ENCODE measurements at regions not wholly inside any gene's neighbourhood (a gene's known extent, or its start where the extent isn't known, plus 50 kb on each side); places are given as distances from the start of the nearest gene placed in this dataset.

- TF ChIP-seq TARDBP (IDR thresholded peaks at IDR 0.05): no peak
- TF ChIP-seq SUZ12 (IDR thresholded peaks at IDR 0.05): no peak
- no peak for TF ChIP-seq SP1 (IDR thresholded peaks at IDR 0.05)
- ChIA-PET POLR2A (no interaction called here), CTCF (no interaction called here)
- DNase-seq (ENCODE audit: extremely low spot score): no peak
Observed at GRCh38 chr4:185088899-185089298, 54.2 kb upstream of the SLC25A4 start.

DNA sequence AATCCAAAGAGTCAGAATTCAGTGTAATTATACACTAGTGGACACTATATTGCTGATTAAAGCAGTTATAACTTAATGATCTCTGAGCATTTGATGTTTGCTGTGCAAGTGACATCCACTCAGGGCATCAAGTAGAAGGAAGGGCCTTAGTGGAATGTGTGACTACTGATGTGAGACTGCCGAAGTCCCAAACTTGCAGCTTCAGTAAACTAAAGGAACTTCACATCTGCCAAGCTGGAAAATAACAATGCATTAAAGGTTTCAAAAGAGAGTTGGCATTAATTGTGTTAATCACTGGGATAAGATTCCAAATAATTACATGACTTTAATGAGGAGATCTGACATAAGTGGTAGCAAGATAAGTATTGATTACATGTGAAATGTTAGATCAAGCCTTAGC is 52.5 kb upstream of the SLC25A4 start:
- no peak for DNase-seq (ENCODE audit: extremely low spot score)
- ChIA-PET CTCF (interaction anchor here (0.6 to 1.2 kb wide), 2 partner anchors 12 to 14 kb away, joined by 3 read pairs; no protein-coding TSS in a partner anchor), POLR2A (interaction anchor here (1.6 kb wide), 2 partner anchors 25 to 51 kb away, joined by 4 read pairs; no protein-coding TSS in a partner anchor)
- TF ChIP-seq SP1 (IDR thresholded peaks at IDR 0.05) (no peak), HDGF (IDR thresholded peaks at IDR 0.05; ENCODE audit: borderline replicate concordance) (no peak), CTBP1 (IDR thresholded peaks at IDR 0.05; ENCODE audit: borderline replicate concordance) (no peak)

DNA sequence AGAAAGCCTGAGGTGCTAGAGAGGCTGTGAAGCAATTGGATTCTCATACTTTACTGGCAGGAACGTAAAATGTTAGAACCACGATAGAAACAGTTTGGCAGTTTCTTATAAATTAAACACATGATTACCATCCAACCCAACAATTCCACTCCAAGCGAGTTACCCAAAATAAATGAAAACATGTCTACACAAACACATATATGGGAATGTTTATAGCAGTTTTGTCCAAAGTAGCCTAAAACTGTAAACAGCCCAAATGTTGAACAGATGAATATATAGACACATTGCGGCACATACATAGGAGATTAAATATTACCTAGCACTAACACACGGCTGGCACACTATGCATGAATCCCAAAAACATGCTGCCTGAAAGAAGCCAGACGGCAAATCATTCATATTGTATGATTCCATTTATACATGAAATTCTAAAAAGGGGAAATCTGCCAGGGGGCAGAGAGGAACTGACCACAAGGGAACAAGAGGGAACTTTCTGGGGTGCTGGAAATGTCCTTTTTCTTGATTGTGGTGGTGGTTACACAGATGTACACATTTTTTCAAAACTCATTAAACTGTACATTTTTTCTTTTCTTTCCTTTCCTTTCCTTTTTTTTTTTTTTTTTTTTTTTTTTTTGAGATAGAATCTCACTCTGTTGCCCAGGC is 50.4 kb upstream of the SLC25A4 start:
- POLR2A ChIA-PET: no interaction called here
- CTCF ChIA-PET: interaction anchor here (0.7 to 1.6 kb wide), 3 partner anchors 42 to 91 kb away, joined by 3 to 5 read pairs (median 3); no protein-coding TSS in a partner anchor
- TF ChIP-seq TARDBP (IDR thresholded peaks at IDR 0.05): no peak
- TF ChIP-seq FOXM1 (IDR thresholded peaks at IDR 0.05; ENCODE audit: borderline replicate concordance): no peak
- TF ChIP-seq SUZ12 (IDR thresholded peaks at IDR 0.05): no peak
- no peak for DNase-seq (ENCODE audit: extremely low spot score)
